Mesodermal cell (in vitro differentiated cells): ENCODE measurements at regions not wholly inside any gene's neighbourhood (a gene's known extent, or its start where the extent isn't known, plus 50 kb on each side); places are given as distances from the start of the nearest gene placed in this dataset.

Experiments
- H3K27ac ChIP-seq: 2 replicates; pipeline ENCODE4 v1.7.0; 2013; ENCODE audit warnings: mild to moderate bottlenecking, low read depth, low read length, moderate library complexity; ENCODE audit not compliant: severe bottlenecking
- H3K36me3 ChIP-seq: 2 replicates; pipeline ENCODE4 v1.7.1; 2013; ENCODE audit warnings: mild to moderate bottlenecking, low read length, moderate library complexity; ENCODE audit not compliant: control insufficient read depth, insufficient read depth
- H3K4me1 ChIP-seq: one replicate; pipeline ENCODE4 v1.7.1; 2013; ENCODE audit warnings: mild to moderate bottlenecking, low read length; ENCODE audit not compliant: insufficient read depth, control insufficient read depth, poor library complexity, severe bottlenecking
- H3K4me3 ChIP-seq: 2 replicates; pipeline ENCODE4 v1.7.0; 2013; ENCODE audit warnings: low read length, control low read depth, mild to moderate bottlenecking; ENCODE audit not compliant: insufficient read depth, poor library complexity, severe bottlenecking; ENCODE audit errors: extremely low read depth
- H3K9me3 ChIP-seq: 2 replicates; pipeline ENCODE4 v1.7.1; 2013; ENCODE audit warnings: mild to moderate bottlenecking, low read length, moderate library complexity; ENCODE audit not compliant: control insufficient read depth
- whole genome bisulfite sequencing, 2 experiments: methylation state at CpG; one replicate each; pipeline ENCODE4 v1.1.5; 2013; ENCODE audit warnings: missing lambda C conversion rate in 2 of 2; ENCODE audit not compliant: insufficient coverage in 2 of 2; 5-methylcytosine and 5-hydroxymethylcytosine counted together

GRCh38 chr3:16109929-16110328, 64.6 kb upstream of the GALNT15 start:
- H3K36me3 ChIP-seq: no peaks in the 10 kb centered on the region
- no peaks in the 10 kb centered on the region for H3K9me3 ChIP-seq
- no peaks in the 10 kb centered on the region for H3K4me1 ChIP-seq
- H3K27ac ChIP-seq: no peak overlapping the region
- 83 to 100% methylated on average over 2 to 3 of the region's 3 CpGs for WGBS, 2 experiments
- no peak overlapping the region for H3K4me3 ChIP-seq

- Histone ChIP-seq H3K4me3 (no peak overlapping the region), H3K36me3 (no peaks in the 10 kb centered on the region), H3K4me1 (no peaks in the 10 kb centered on the region), H3K9me3 (no peaks in the 10 kb centered on the region), H3K27ac (no peak overlapping the region)
- WGBS, 2 experiments: 88 to 89% methylated on average over 1 of the region's 1 CpG
Measured at GRCh38 chr3:16112910-16113504, 61.5 kb upstream of the GALNT15 start.

GRCh38 chr3:16113704-16114103, 60.8 kb upstream of the GALNT15 start:
- WGBS, 2 experiments: 89 to 100% methylated on average over 1 of the region's 3 CpGs
- Histone ChIP-seq H3K36me3 (no peaks in the 10 kb centered on the region), H3K9me3 (no peaks in the 10 kb centered on the region), H3K27ac (no peak overlapping the region), H3K4me3 (no peak overlapping the region), H3K4me1 (no peaks in the 10 kb centered on the region)

- Histone ChIP-seq H3K27ac (no peak overlapping the region), H3K4me1 (no peaks in the 10 kb centered on the region), H3K4me3 (no peak overlapping the region), H3K36me3 (no peaks in the 10 kb centered on the region), H3K9me3 (no peaks in the 10 kb centered on the region)
- WGBS, 2 experiments: no CpG with 5 or more reads among the region's 2 CpGs
Measured at GRCh38 chr3:16114429-16114828, 60.1 kb upstream of the GALNT15 start.

GRCh38 chr3:16114930-16115329, 59.5 kb upstream of the GALNT15 start:
- 45 to 71% methylated on average over 2 of the region's 3 CpGs for WGBS, 2 experiments
- Histone ChIP-seq H3K36me3 (no peaks in the 10 kb centered on the region), H3K27ac (no peak overlapping the region), H3K4me1 (no peaks in the 10 kb centered on the region), H3K9me3 (no peaks in the 10 kb centered on the region), H3K4me3 (no peak overlapping the region)

- Histone ChIP-seq H3K4me3 (no peak overlapping the region), H3K9me3 (no peaks in the 10 kb centered on the region), H3K27ac (no peak overlapping the region), H3K36me3 (no peaks in the 10 kb centered on the region), H3K4me1 (peaks cover 2% of the 10 kb centered on the region)
- 88 to 89% methylated on average over 6 to 7 of the region's 9 CpGs for WGBS, 2 experiments
Measured at GRCh38 chr3:16118396-16118795, 56.1 kb upstream of the GALNT15 start.

- Histone ChIP-seq H3K4me3 (no peak overlapping the region), H3K36me3 (no peaks in the 10 kb centered on the region), H3K27ac (no peak overlapping the region), H3K4me1 (peaks cover 2% of the 10 kb centered on the region), H3K9me3 (no peaks in the 10 kb centered on the region)
Measured at GRCh38 chr3:16119887-16120286, 54.6 kb upstream of the GALNT15 start.

- no peaks in the 10 kb centered on the region for H3K36me3 ChIP-seq
- H3K27ac ChIP-seq: no peak overlapping the region
- H3K4me1 ChIP-seq: peaks cover 2% of the 10 kb centered on the region
- no peaks in the 10 kb centered on the region for H3K9me3 ChIP-seq
- WGBS, 2 experiments: 85% methylated on average over 1 of the region's 1 CpG; no CpG with 5 or more reads in 1 of the 2 experiments
- H3K4me3 ChIP-seq: no peak overlapping the region
Measured at GRCh38 chr3:16121391-16121790, 53.1 kb upstream of the GALNT15 start.

GRCh38 chr3:16122155-16122554, 52.3 kb upstream of the GALNT15 start:
- Histone ChIP-seq H3K4me3 (no peak overlapping the region), H3K27ac (no peak overlapping the region), H3K9me3 (no peaks in the 10 kb centered on the region), H3K36me3 (no peaks in the 10 kb centered on the region), H3K4me1 (peaks cover 2% of the 10 kb centered on the region)
- WGBS, 2 experiments: 90 to 100% methylated on average over 1 of the region's 2 CpGs

GRCh38 chr3:16122661-16123060, 51.8 kb upstream of the GALNT15 start:
- H3K4me1 ChIP-seq: peaks cover 2% of the 10 kb centered on the region
- WGBS, 2 experiments: 67 to 89% methylated on average over 1 of the region's 2 CpGs

GRCh38 chr3:16124636-16125035, 49.8 kb upstream of the GALNT15 start:
- no peak overlapping the region for H3K27ac ChIP-seq
- no peaks in the 10 kb centered on the region for H3K36me3 ChIP-seq
- no peak overlapping the region for H3K4me3 ChIP-seq
- no CpG with 5 or more reads among the region's 2 CpGs for WGBS, 2 experiments
- peaks cover 2% of the 10 kb centered on the region for H3K4me1 ChIP-seq
- no peaks in the 10 kb centered on the region for H3K9me3 ChIP-seq

More at GRCh38 chr3:16122661-16123060, 51.8 kb upstream of the GALNT15 start:
- Histone ChIP-seq H3K36me3 (no peaks in the 10 kb centered on the region), H3K4me3 (no peak overlapping the region), H3K9me3 (no peaks in the 10 kb centered on the region), H3K27ac (no peak overlapping the region)
